Hepatocyte (in vitro differentiated cells): ENCODE measurements at regions not wholly inside any gene's neighbourhood (a gene's known extent, or its start where the extent isn't known, plus 50 kb on each side); places are given as distances from the start of the nearest gene placed in this dataset.

Source experiments
- DNase-seq: peaks from one replicate; pipeline ENCODE4 v3.0.0-alpha.2; 2016; ENCODE audit warnings: low spot score
- H2AFZ ChIP-seq: fragments of 200-600 bp; sonication (generic); 2 replicates; pipeline ENCODE4 v1.6.0; 2016; ENCODE audit warnings: antibody characterized with exemption, mild to moderate bottlenecking
- H3K27ac ChIP-seq: fragments of 200-600 bp; sonication (generic); 2 replicates; pipeline ENCODE4 v1.5.1; 2016; ENCODE audit warnings: mild to moderate bottlenecking
- H3K27me3 ChIP-seq: fragments of 200-600 bp; sonication (generic); 2 replicates; pipeline ENCODE4 v1.6.1; 2016
- H3K36me3 ChIP-seq: fragments of 200-600 bp; sonication (generic); replicated peaks from 2 replicates; pipeline ENCODE4 v1.5.1; 2016; ENCODE audit warnings: low read depth; ENCODE audit not compliant: insufficient read depth
- H3K4me1 ChIP-seq: fragments of 200-600 bp; sonication (generic); 2 replicates; pipeline ENCODE4 v1.5.1; 2016; ENCODE audit warnings: mild to moderate bottlenecking, moderate library complexity; ENCODE audit not compliant: insufficient read depth
- H3K4me2 ChIP-seq: fragments of 200-600 bp; sonication (generic); 2 replicates; pipeline ENCODE4 v1.6.0; 2016
- H3K4me3 ChIP-seq: fragments of 200-600 bp; sonication (generic); 2 replicates; pipeline ENCODE4 v1.5.1; 2016; ENCODE audit warnings: mild to moderate bottlenecking
- H3K79me2 ChIP-seq: fragments of 200-600 bp; sonication (generic); 2 replicates; pipeline ENCODE4 v1.6.0; 2017; ENCODE audit warnings: mild to moderate bottlenecking
- H3K9me2 ChIP-seq: fragments of 200-600 bp; sonication (generic); replicated peaks from 2 replicates; pipeline ENCODE4 v1.6.0; 2017; ENCODE audit warnings: mild to moderate bottlenecking; ENCODE audit not compliant: insufficient read depth
- H3K9me3 ChIP-seq: fragments of 200-600 bp; sonication (generic); 2 replicates; pipeline ENCODE4 v1.5.1; 2016; ENCODE audit warnings: low read depth, mild to moderate bottlenecking
- H4K20me1 ChIP-seq: fragments of 200-600 bp; sonication (generic); 2 replicates; pipeline ENCODE4 v1.6.0; 2016; ENCODE audit warnings: mild to moderate bottlenecking; ENCODE audit not compliant: insufficient read depth, poor library complexity, severe bottlenecking
- CTCF ChIP-seq: fragments of 200-600 bp; sonication (generic); IDR thresholded peaks from 2 replicates; pipeline ENCODE4 v1.5.1; 2016; ENCODE audit warnings: antibody characterized with exemption, mild to moderate bottlenecking; ENCODE audit not compliant: poor library complexity
- EZH2 ChIP-seq: fragments of 200-600 bp; sonication (generic); IDR thresholded peaks from 2 replicates; pipeline ENCODE4 v1.6.1; 2016; ENCODE audit warnings: antibody characterized with exemption, mild to moderate bottlenecking, borderline replicate concordance
- EZH2phosphoT487 ChIP-seq: fragments of 200-600 bp; sonication (generic); IDR thresholded peaks from one replicate; pipeline ENCODE4 v1.6.1; 2018; ENCODE audit warnings: antibody characterized with exemption, mild to moderate bottlenecking, low read depth, moderate library complexity; ENCODE audit not compliant: unreplicated experiment, severe bottlenecking
- WGBS: methylation state at CpG from one replicate; pipeline ENCODE4 v1.1.6; 2016; ENCODE audit warnings: low lambda C conversion rate; ENCODE audit errors: missing lambda C conversion rate; 5-methylcytosine and 5-hydroxymethylcytosine counted together

DNA sequence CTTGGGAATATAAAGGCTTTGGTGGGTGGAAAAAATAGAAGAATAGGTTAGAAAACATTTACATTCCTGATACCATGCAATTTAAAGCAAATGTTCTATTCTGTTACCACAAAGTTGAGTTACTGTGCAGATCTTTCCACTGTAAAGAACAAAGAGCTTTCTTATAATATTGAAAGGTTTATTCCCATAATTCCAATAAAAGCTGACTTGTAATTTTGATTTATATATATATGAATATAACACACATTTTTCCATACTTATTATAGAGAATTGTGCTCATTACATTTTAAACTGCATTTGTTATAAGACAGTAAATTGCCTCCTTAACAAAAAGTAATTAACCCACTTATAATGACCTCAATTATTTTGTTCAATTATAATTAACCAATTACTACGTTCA is 135.9 kb downstream of the RNASET2 start:
- no peaks in the 10 kb centered on the region for H4K20me1 ChIP-seq
- no peak for TF ChIP-seq CTCF
- TF ChIP-seq EZH2 = no peak
- no peak for TF ChIP-seq EZH2phosphoT487
- no peaks in the 10 kb centered on the region for H3K79me2 ChIP-seq
- H3K36me3 ChIP-seq = no peaks in the 10 kb centered on the region
- no peak overlapping the region for H2AFZ ChIP-seq
- no peaks in the 10 kb centered on the region for H3K4me1 ChIP-seq
- H3K27ac ChIP-seq = no peak overlapping the region
- H3K27me3 ChIP-seq = no peaks in the 10 kb centered on the region
- H3K9me3 ChIP-seq = no peaks in the 10 kb centered on the region
- WGBS = 97% methylated on average over 1 of the region's 1 CpG
- H3K9me2 ChIP-seq = no peaks in the 10 kb centered on the region
- no peak overlapping the region for H3K4me2 ChIP-seq
- no peak overlapping the region for H3K4me3 ChIP-seq
- no peak for DNase-seq

GRCh38 chr6:166820070-166820469 is 136.3 kb downstream of the RNASET2 start:
- Histone ChIP-seq H3K27me3 (no peaks in the 10 kb centered on the region), H3K36me3 (no peaks in the 10 kb centered on the region), H3K9me2 (no peaks in the 10 kb centered on the region), H3K27ac (no peak overlapping the region), H2AFZ (no peak overlapping the region), H4K20me1 (no peaks in the 10 kb centered on the region), H3K9me3 (no peaks in the 10 kb centered on the region), H3K4me2 (no peak overlapping the region), H3K4me1 (no peaks in the 10 kb centered on the region), H3K4me3 (no peak overlapping the region), H3K79me2 (no peaks in the 10 kb centered on the region)
- TF ChIP-seq CTCF = no peak
- TF ChIP-seq EZH2 = no peak
- TF ChIP-seq EZH2phosphoT487 = no peak
- WGBS = 84% methylated on average over 1 of the region's 1 CpG
- no peak for DNase-seq

DNA sequence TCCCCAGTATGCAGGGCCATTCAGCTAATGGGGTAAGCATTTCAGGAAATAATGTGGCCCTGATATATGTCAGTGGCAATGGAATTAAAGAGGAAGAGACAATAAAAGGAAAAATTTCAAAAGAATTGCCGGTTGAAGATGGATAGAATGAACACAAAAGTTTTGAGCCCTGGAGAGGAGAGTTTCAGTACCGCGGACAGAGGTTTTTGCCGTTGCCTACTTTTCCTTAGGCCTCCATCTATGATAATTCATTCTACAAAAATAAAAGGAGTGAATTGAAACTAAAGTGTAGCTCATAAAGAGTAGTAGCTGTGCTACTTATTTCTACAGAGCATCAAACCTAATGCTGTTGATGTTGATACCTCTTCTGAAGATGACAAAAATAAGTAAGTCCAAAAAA is 140.7 kb downstream of the RNASET2 start:
- Histone ChIP-seq H3K27ac (no peak overlapping the region), H2AFZ (no peak overlapping the region), H3K4me2 (no peak overlapping the region), H3K79me2 (no peaks in the 10 kb centered on the region), H3K27me3 (no peaks in the 10 kb centered on the region), H3K4me1 (no peaks in the 10 kb centered on the region), H3K36me3 (no peaks in the 10 kb centered on the region), H3K9me2 (no peaks in the 10 kb centered on the region), H4K20me1 (no peaks in the 10 kb centered on the region), H3K4me3 (no peak overlapping the region), H3K9me3 (no peaks in the 10 kb centered on the region)
- TF ChIP-seq EZH2phosphoT487 = no peak
- TF ChIP-seq CTCF = no peak
- TF ChIP-seq EZH2 = no peak
- 78% methylated on average over 4 of the region's 4 CpGs for WGBS
- DNase-seq = peak; percentile 46

DNA sequence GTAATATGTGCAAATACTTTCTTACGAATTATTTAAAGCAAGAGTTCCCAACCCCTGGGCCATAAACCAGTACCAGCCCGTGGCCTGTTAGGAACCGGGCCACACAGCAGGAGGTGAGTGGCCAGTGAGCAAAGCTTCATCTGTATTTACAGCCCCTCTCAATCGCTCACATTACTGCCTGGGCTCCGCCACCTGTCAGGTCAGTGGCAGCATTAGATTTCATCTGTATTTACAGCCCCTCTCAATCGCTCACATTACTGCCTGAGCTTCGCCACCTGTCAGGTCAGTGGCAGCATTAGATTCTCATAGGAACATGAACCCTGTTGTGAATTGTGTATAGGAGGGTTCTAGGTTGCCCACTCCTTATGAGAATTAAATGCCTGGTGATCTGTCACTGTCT is 142.0 kb downstream of the RNASET2 start:
- no peaks in the 10 kb centered on the region for H4K20me1 ChIP-seq
- no peak for DNase-seq
- H3K36me3 ChIP-seq = no peaks in the 10 kb centered on the region
- no peaks in the 10 kb centered on the region for H3K9me3 ChIP-seq
- no peak overlapping the region for H3K4me2 ChIP-seq
- H3K27me3 ChIP-seq = no peaks in the 10 kb centered on the region
- H3K9me2 ChIP-seq = no peaks in the 10 kb centered on the region
- no peak overlapping the region for H2AFZ ChIP-seq
- no peaks in the 10 kb centered on the region for H3K4me1 ChIP-seq
- TF ChIP-seq EZH2 (no peak), EZH2phosphoT487 (no peak), CTCF (no peak)
- H3K4me3 ChIP-seq = no peak overlapping the region
- no peaks in the 10 kb centered on the region for H3K79me2 ChIP-seq
- 81% methylated on average over 7 of the region's 7 CpGs for WGBS
- H3K27ac ChIP-seq = no peak overlapping the region
